HG03025 (cell line): ENCODE measurements at regions not wholly inside any gene's neighbourhood (a gene's known extent, or its start where the extent isn't known, plus 50 kb on each side); places are given as distances from the start of the nearest gene placed in this dataset.

Experiments used
- ATAC-seq: cut with Tn5 transposase; IDR thresholded peaks from one replicate; pipeline ENCODE4 v1.9.1; 2021; ENCODE audit warnings: mild to moderate bottlenecking, moderate library complexity; ENCODE audit not compliant: unreplicated experiment, low FRiP score

- no peak for ATAC-seq
These were observed 71.3 kb upstream of the ARAP3 start for GRCh38 chr5:141753143-141753970.

GRCh38 chr5:141747152-141748141 is 65.4 kb upstream of the ARAP3 start:
- ATAC-seq, result peak; percentile 59

GRCh38 chr5:141746395-141746794 is 64.4 kb upstream of the ARAP3 start:
- no peak for ATAC-seq

GRCh38 chr5:141745390-141745789 is 63.4 kb upstream of the ARAP3 start:
- ATAC-seq, result no peak

GRCh38 chr5:141743866-141744272 is 61.8 kb upstream of the ARAP3 start:
- no peak for ATAC-seq

GRCh38 chr5:141742866-141743851 is 61.1 kb upstream of the ARAP3 start:
- ATAC-seq, result no peak

GRCh38 chr5:141742144-141742543 is 60.1 kb upstream of the ARAP3 start:
- no peak for ATAC-seq

GRCh38 chr5:141740885-141741284 is 58.9 kb upstream of the ARAP3 start:
- ATAC-seq, result no peak

GRCh38 chr5:141737535-141737934 is 55.5 kb upstream of the ARAP3 start:
- ATAC-seq, result no peak

GRCh38 chr5:141735823-141736222 is 53.8 kb upstream of the ARAP3 start:
- ATAC-seq, result no peak

GRCh38 chr5:141734501-141735229 is 52.6 kb upstream of the ARAP3 start:
- no peak for ATAC-seq

GRCh38 chr5:141733198-141733597 is 51.2 kb upstream of the ARAP3 start:
- no peak for ATAC-seq

GRCh38 chr5:141732417-141732816 is 50.4 kb upstream of the ARAP3 start:
- no peak for ATAC-seq
